HG02884 (cell line): ENCODE measurements at regions not wholly inside any gene's neighbourhood (a gene's known extent, or its start where the extent isn't known, plus 50 kb on each side); places are given as distances from the start of the nearest gene placed in this dataset.

ENCODE experiments used
- ATAC-seq: cut with Tn5 transposase; IDR thresholded peaks from one replicate; pipeline ENCODE4 v1.9.1; 2021; ENCODE audit warnings: mild to moderate bottlenecking, moderate library complexity; ENCODE audit not compliant: unreplicated experiment

DNA sequence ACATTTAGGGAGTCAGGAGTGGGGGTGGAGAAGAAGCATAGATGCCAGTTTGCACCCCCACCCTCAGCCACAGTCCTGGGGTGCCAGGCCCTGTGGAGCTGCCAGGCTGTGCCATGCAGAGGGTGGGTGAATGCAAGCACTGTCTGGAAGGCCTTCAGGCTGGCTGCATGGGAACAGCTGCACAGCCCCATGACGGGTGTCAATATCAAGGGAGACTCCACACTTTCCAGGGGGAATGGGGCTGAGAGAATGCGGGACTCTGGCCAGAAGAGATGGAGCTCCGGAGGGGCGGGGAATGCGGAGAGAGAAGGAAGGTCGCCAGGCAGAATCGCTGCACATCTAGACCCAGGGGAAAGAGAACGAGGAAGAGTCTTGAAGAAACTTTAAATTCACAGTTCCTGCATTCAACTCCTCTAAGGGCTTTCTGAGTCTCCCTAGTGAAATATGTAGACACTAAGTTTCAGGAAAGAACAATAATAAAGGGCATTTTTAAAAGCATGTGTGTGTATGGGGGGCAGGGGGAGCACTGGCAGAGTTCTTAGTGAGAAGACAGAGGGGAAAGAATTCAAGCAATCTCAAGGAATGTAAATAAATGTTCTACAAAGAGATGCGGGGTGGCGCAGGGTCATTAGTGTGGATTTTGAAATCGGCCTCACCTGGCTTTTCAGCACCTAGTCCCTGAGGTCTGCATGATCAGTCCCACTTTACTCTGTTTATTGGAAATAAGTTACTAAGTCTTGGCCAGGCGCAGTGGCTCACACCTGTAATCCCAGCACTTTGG lies 59.1 kb downstream of the BOD1 start:
- ATAC-seq: no peak

DNA sequence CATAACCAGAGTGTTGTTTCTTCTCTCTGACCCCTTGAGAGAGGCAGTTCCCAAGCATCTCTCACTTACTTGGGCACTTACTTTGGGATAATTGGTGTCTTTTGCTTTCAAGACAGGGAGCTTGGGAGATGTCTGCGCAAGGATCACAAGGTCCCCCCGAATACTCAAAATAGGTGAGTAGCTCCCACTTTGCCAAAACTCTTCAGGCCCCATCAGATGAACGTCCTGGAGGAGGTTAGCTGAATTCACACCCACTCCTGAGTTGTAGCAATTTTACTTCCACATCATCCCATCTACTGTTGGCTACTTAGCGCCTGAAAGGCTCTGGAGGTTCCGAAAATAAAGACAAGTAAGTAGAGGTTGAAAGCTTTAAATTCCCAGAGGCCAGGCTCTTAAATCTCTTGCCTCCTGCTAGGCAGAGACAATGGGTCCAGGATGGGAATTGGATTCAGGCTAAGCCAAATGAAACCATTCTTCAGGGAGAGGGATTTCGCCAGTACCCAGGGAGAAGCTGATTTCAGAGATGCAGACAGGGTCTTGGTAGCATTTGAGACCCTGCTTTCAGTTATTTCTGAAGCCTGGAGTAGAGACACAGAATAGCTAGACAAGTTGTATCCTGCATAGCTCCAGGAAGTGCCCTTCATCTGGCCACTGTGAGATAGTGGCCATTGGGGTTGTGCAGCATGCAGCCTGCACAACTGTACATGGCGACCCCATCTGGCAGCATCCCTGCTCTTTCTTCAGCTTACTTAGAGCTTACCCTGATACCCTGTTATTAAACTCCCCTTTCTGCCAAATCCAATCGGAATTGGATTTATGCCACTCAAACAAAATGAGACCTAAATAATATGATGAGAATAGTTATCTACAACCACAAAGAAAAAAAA lies 60.1 kb downstream of the BOD1 start:
- no peak for ATAC-seq

DNA sequence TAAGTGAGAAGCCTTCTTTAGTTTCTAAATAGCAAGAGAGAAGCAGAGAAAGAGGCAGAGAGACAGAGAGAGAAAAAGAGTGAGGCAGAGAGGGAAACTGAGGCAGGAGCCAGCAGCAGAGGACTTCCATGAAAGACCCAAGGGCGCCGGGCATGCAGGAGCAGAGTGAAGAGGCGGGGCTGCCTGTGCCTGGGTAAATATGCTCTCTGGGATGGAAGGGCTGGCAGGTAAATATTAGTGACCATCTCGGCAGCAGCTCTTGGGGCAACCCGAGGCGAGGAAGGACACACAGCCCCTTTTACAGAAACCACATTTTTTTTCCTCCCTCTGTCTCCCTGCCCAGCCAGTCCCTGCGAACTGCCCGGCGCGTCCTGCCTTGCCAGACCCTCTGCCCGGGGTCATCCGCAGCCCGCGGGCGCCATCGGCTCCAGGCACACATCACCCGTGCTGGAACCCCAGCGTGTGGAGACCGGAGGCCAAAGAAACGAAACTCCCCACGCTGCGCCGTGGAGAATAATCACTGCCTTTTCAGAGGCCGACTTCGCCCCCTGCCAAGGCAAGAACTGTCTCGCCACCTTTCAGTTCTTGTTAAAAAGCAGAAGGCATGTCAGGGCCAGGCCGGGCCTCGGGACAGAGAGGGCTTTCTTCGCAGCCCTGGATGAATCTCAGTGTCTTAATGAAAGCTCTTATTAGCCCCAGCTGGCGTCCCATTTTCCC lies 61.3 kb downstream of the BOD1 start:
- ATAC-seq: no peak

DNA sequence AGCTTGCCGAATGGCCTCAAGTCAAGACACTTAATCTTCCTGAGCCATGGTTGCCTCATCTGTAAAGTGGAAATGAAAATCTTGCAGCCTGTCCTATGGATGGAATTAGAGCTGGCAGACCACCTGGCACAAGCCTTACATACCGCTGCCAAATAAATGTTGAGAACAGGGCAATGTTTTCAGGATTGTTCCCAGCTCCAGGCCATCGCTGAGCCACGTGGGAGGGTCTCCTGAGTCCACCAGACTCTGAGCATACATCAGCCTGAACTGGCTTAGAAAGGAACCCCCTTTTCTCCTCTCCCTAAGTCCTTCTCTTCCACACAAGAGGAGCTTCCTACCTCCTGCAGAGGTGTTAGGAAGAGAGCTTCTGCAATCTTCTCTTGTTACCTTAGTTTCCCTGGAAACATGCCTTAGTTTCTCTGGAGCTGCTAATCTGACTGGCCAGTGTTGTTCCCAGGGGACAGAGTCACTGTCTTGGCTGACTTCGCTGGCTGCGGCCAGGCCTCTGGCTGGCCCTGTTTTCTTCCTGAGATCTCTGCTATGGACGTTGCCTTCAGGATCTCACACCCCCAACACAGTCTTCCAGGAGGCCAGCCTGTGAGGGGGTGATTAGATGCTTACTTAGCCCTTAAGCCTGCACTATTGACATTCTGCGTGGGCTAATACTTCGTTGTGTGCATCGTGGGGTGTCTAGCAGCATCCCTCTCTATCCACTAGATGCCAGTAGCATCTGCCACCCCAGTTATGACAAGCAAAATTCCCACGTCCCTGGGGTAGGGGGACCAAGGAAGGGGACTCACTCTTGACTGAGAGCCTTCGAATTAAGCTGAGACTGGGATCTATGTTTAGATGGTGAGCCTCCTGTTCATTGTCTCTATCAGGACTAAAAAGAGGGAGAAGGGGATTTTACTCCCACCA lies 62.2 kb downstream of the BOD1 start:
- ATAC-seq: no peak

DNA sequence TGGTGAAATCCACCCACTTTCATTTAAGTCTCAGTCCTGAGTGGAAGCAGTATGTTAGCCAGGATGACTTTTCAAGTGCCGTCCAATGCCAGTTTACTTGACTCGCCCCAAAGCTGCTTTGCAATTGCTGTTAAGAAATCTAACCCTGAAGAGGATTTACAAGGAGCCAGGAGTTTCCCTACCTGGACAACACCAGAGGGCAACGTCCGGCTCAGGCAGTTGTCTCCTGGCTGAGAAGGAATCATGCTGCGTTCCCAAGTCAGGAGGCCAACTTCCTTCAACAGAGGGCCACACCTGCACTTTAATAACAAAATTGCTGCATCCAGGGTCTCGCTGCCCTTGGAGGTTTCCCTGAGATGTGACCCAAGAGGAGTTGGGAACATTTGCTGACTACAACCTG lies 65.8 kb downstream of the BOD1 start:
- ATAC-seq: no peak

DNA sequence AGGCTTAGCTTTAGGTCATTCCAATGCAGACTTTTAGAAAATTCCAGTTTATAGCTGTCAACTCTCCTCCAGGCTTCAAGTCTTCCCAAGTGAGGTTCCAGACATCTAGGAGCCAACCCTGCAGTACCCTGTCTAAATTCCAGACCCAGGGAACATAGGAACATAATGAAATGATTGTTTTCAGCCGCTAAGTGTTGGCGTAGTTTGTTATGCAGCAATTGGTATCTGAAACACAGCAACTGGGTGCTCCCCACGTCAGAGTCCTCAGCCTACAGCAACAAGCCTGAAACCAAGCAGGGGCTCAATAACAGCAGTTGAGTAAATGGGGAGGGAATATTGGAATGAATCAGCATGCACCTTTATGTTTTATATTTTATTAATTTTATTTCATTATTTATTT lies 66.8 kb downstream of the BOD1 start:
- ATAC-seq: no peak

DNA sequence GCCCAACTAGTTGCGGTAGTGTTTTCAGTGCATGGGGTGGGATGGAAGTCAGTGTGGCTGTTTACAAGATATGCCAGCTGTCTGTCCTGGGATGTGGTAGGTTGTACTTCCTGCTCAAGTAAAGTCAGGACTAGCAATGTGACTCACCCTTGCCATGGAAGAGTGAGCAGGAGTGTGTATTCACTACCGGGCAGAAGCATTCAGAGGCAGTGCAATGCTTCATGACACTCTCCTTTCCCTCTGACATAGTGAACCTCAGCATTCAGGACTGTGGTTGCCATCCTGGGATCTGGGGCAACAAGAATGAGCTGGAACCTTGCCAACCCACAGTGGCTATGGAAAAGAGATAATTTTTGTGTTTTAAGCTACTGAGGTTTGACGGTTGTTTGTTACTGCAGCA lies 68.9 kb downstream of the BOD1 start:
- ATAC-seq: peak; percentile 95

DNA sequence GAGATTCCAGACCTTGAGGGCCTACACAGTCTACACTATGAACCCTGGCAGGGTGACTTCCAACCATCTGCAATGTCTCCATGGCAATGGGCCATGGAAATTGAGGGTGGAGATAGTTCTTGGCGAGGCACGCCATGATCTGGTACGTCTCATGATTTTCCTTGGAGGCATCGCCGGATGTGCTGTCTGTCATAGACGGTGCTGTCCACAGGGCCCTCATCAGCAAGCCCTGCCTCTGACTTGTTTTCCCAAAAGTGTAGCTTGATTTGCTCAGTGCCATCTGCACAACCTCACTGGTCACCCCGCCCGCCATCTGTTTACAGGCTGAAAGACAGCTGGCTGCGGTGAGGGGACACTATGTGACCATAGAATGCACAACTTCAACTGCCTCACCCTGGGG lies 73.5 kb downstream of the BOD1 start:
- no peak for ATAC-seq

DNA sequence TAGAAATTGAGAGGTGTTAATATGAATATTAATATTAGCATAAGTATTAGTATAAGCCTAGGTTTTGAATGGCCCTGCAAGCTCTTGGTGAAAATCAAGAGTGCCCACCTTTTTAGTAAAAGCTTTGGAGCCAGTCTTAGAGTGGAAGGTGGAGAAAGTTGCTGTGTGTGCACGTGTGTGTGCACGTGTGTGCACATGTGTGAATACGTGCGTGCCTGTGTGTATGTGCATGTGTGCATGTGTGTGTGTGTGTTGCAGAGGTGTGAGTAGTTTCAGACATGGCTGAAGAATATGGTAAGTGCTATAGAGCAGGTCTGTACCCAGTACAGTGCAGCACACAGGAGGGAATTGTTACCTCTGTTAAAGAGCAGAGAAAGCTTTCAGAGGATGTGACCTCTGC lies 74.3 kb downstream of the BOD1 start:
- no peak for ATAC-seq

DNA sequence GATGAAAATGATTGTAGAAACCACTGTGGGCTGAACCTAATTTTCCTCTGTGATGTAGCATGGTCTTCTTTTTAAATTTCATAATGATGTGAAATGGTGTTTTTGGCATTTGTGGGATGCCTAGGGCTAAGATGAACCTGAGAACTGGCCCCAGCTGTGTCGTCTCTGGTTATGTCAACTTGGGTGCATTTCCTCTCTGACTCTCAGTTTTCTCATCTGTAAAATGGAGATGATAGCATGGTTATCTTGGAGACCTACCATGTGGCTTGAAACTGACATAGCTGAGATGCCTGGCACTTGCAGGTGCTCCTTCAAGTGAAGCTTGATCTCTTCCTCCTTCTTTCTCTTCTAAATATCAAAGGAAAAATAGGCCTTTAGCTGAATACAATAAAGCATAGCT lies 77.8 kb downstream of the BOD1 start:
- no peak for ATAC-seq

DNA sequence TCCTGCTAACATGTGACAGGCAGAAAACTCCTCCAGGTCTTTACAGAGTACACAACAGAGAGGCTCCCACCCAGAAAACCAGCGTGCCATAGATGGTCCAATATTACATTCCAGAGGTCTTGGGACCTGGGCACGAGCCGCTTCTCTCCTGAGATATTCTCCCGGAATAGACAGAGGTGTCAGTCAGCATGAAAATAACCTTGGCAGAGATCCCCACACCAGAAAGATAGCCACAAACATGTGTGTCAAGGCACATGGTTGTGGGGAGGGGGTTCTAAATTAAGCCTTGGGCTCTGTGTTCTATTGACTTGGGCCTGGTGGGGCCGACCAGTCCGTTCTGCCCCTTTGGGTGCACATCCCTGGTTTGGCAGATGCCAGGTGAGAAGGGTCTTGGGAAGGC lies 78.4 kb downstream of the BOD1 start:
- ATAC-seq: no peak

DNA sequence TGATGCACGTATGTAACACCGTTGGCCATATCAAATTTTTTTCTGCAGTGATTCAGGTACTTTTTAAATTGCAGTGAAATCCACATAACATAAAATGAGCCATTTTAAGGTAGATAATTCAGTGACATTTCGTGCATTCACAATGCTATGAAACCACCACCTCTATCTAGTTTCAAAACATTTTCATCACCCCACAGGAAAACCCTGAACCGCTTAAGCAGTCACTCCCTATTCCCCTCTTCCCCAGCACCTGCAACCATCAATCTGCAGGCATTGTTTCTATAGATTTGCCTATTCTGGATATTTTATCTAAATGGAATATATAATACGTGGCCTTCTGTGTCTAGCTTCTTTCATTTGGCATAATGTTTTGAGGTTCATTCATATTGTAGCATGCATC lies 79.2 kb downstream of the BOD1 start:
- peak; percentile 56 for ATAC-seq

DNA sequence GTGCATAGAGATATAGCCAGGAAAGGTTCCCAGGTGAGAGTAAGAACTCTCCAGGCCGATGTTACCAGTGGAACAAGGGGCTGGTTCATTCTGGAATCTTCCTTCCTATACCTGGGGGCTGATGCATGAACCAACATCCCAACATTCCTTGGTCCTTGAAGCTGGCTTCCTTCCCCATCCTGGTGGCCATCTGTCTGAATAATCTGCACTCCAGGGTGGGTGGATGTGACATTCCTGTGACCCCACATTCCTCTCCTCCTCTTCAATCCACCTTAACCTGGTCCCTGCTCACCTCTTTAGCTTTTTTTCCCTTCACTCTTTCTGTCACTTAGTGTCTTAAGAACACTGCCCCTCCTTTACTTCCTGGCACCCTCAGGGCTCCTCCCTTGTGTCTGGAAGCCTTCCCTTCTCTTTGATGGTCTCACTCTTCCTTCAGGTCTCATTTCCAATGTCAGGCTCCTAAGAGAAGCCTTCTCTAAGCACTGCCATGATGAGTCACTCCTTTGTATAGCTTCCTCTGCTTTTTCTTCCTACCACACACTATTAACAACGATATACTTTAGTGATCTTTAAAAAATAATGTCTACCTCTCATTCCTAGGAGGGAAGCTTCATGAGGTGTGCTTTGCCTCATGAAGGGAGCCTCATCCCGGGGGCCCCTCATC lies 80.3 kb downstream of the BOD1 start:
- ATAC-seq: no peak

DNA sequence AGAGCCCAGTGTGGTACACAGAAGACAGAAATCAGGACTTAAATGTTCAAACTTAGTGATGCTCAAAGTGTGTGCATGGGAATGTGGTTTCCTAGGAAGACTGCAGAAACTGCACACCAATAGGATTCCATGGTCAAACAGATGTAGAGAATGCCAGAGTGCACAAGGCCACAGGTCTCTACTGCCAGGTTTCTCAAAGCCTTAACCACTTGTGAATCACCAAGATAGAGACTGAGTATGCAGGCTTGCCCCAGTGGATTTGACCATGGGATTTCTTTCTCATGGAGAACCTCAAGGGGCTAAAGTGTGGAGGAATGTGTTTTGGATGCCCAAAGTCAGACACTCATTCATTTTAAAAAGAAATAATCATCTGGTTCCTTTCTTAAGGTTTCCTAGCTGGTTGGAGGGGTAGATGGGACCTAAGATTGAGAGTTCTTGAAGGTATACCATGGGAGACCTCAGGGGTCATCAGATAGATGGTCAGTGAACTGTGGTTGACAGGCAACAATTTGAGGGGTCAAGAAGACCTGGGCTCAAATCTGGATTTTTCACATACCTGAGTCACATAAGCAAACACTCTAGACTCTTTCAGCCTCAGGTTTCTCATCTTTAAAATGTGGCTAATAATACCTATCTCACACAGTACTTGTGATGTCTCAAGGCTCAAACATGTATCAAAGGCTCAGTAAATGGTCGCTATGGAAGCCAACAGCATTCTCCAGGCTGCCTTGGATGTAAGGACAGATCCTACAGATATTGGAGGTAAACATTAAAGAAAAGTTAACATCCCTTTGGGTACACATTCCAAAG lies 81.1 kb downstream of the BOD1 start:
- no peak for ATAC-seq

DNA sequence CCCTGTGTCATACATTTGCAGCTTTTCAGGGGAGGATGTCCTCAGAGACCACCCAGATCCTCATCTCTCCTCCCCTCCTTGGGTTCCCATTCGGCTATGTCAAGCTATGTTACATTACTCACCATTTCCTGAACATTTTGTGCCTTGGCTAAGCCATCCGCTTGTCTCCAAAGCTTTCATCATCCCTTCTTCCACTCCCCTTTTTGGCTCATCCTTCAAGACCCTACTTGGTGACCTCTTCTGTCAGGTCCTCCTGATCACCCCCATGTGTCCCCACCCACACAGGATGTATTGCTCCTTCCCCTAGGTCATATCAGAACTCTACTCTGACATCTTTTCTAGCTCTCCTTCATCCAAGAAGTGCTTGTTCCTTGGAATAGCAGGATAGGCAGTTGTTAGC lies 81.8 kb downstream of the BOD1 start:
- ATAC-seq: no peak

DNA sequence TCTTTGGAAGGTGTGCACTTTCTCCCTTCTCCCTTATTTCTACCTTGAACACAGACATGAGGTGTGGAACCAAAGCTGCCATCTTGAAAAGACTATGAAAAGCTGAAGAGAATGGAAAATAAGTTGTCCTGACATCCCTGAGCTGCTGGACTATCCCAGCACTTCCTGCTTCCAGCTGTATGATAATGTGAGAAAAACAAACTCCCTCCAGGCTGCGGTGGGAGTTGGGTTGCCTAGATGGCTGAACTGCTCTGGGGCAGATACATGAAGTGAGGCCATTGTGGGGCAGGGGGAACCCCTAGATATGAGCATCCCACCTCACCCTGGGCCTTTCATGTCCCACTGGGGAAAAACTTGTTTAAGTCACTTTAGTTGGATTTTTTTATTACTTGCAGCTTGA lies 82.4 kb downstream of the BOD1 start:
- no peak for ATAC-seq

DNA sequence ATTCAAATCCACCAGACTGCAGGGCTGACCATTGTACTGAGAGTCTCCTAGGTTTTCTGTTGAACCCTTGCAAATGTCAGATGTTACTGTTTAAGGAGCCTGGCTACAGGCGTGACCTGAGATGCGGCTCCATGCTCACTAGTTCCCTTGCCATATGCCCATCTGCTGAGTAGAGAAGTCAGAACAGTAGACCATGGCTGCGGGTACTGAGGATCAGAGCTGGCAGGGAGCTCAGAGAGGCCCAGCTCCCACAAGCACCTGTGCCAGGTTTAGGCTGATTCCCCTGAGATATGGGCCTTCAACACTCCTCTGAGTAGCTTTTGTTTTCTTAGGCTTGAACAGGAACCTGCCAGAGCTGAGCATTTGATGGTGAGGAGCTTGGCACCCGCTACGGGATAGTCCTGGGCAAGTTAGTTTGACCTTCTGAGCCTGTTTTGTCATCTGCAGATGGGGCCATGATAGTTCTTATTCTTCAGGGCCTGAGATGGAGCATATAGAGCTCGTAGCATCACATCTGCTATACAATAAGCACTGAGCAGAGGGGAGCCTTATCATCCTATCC lies 83.7 kb downstream of the BOD1 start:
- no peak for ATAC-seq

DNA sequence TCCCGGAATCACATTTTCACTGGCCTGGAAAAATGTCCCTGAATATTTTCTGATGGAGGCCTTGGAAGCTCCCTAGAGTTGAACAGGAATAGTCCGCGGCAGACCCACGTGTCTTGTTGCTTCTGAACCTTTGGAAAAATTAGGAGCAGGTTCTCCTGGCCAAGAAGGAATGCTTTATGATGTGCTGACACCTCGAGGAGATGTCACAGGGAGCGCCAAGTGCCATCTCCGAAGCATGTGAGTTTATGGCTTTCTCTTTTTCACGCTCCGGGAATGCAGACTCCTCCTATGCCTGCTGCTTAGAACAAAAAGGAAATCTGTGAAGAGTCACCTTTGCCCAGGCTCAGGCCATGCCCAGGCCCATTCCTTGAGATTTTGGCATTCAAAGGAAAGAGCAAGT lies 84.6 kb downstream of the BOD1 start:
- ATAC-seq: no peak

DNA sequence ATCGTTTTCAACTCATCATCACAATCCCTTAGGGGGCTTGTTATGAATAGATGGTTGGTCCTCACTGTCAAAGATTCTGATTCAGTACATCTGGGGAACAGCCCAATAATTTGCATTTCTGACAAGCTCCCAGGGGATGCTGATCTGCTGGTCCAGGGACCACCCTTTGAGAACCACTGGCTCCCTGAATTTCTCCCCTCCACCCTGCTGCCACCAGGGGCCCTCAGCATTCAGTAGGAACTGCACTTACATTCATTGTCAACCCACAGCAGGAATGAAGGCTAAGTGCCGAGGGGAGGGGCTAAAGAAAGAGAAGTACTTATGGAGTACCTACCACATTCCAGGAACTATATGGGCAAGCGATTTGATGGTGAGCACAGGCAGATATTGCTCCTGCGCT lies 85.9 kb downstream of the BOD1 start:
- no peak for ATAC-seq
